ENCODE measurements at regions not wholly inside any gene's neighbourhood (a gene's known extent, or its start where the extent isn't known, plus 50 kb on each side); places are given as distances from the start of the nearest gene placed in this dataset.
"Not testable (repeated sequence)": the region's sequence is repeated elsewhere in the genome, so short reads cannot be mapped to it uniquely, and the experiment has no call there.

- 90% methylated on average over 2 of the region's 4 CpGs for WGBS (ENCODE audit: insufficient coverage, low lambda C conversion rate)
- H3K27me3 ChIP-seq (ENCODE audit: control insufficient read depth, insufficient read depth, low read length), result no peaks in the 10 kb centered on the region
- H3K9me3 ChIP-seq (ENCODE audit: control insufficient read depth, low read depth, low read length), result no peaks in the 10 kb centered on the region
- no peak overlapping the region for H3K4me3 ChIP-seq (ENCODE audit: low read length)
- DNase-seq, result no peak
- H3K4me1 ChIP-seq (ENCODE audit: control insufficient read depth, insufficient read depth, low read length), result no peaks in the 10 kb centered on the region
- no peaks in the 10 kb centered on the region for H3K36me3 ChIP-seq (ENCODE audit: control insufficient read depth, insufficient read depth, low read length)
- H3K27ac ChIP-seq (ENCODE audit: low read length), result no peak overlapping the region
These were observed 114.2 kb downstream of the DHRS2 start for GRCh38 chr14:23750357-23750756.

GRCh38 chr14:23751616-23752015 is 115.5 kb downstream of the DHRS2 start:
- H3K36me3 ChIP-seq (ENCODE audit: control insufficient read depth, insufficient read depth, low read length), result no peaks in the 10 kb centered on the region
- no peaks in the 10 kb centered on the region for H3K27me3 ChIP-seq (ENCODE audit: control insufficient read depth, insufficient read depth, low read length)
- 84% methylated on average over 2 of the region's 2 CpGs for WGBS (ENCODE audit: insufficient coverage, low lambda C conversion rate)
- no peaks in the 10 kb centered on the region for H3K4me1 ChIP-seq (ENCODE audit: control insufficient read depth, insufficient read depth, low read length)
- no peak for DNase-seq
- H3K9me3 ChIP-seq (ENCODE audit: control insufficient read depth, low read depth, low read length), result no peaks in the 10 kb centered on the region
- no peak overlapping the region for H3K27ac ChIP-seq (ENCODE audit: low read length)
- no peak overlapping the region for H3K4me3 ChIP-seq (ENCODE audit: low read length)

- no peaks in the 10 kb centered on the region for H3K27me3 ChIP-seq (ENCODE audit: control insufficient read depth, insufficient read depth, low read length)
- DNase-seq, result no peak
- no peak overlapping the region for H3K27ac ChIP-seq (ENCODE audit: low read length)
- H3K4me3 ChIP-seq (ENCODE audit: low read length), result no peak overlapping the region
- WGBS (ENCODE audit: insufficient coverage, low lambda C conversion rate), result no CpG with 5 or more reads among the region's 1 CpG
- H3K4me1 ChIP-seq (ENCODE audit: control insufficient read depth, insufficient read depth, low read length), result no peaks in the 10 kb centered on the region
- no peaks in the 10 kb centered on the region for H3K36me3 ChIP-seq (ENCODE audit: control insufficient read depth, insufficient read depth, low read length)
- no peaks in the 10 kb centered on the region for H3K9me3 ChIP-seq (ENCODE audit: control insufficient read depth, low read depth, low read length)
These were observed 127.2 kb downstream of the DHRS2 start for GRCh38 chr14:23763394-23763793.

- H3K36me3 ChIP-seq (ENCODE audit: control insufficient read depth, insufficient read depth, low read length), result no peaks in the 10 kb centered on the region
- no peaks in the 10 kb centered on the region for H3K27me3 ChIP-seq (ENCODE audit: control insufficient read depth, insufficient read depth, low read length)
- no peaks in the 10 kb centered on the region for H3K4me1 ChIP-seq (ENCODE audit: control insufficient read depth, insufficient read depth, low read length)
- no peak for DNase-seq
- WGBS (ENCODE audit: insufficient coverage, low lambda C conversion rate), result no CpG with 5 or more reads among the region's 1 CpG
- H3K9me3 ChIP-seq (ENCODE audit: control insufficient read depth, low read depth, low read length), result no peaks in the 10 kb centered on the region
- H3K27ac ChIP-seq (ENCODE audit: low read length), result no peak overlapping the region
- no peak overlapping the region for H3K4me3 ChIP-seq (ENCODE audit: low read length)
These were observed 130.7 kb downstream of the DHRS2 start for GRCh38 chr14:23766737-23767401.

- not testable (repeated sequence) for H3K4me3 ChIP-seq (ENCODE audit: low read length); H3K4me1 ChIP-seq (ENCODE audit: control insufficient read depth, insufficient read depth, low read length); DNase-seq; H3K27me3 ChIP-seq (ENCODE audit: control insufficient read depth, insufficient read depth, low read length); H3K27ac ChIP-seq (ENCODE audit: low read length); H3K36me3 ChIP-seq (ENCODE audit: control insufficient read depth, insufficient read depth, low read length); H3K9me3 ChIP-seq (ENCODE audit: control insufficient read depth, low read depth, low read length)
- WGBS (ENCODE audit: insufficient coverage, low lambda C conversion rate), result no CpG with 5 or more reads among the region's 9 CpGs
These were observed 133.1 kb downstream of the DHRS2 start for GRCh38 chr14:23769221-23769728.

GRCh38 chr14:23773981-23774380 is 137.8 kb downstream of the DHRS2 start:
- WGBS (ENCODE audit: insufficient coverage, low lambda C conversion rate), result 100% methylated on average over 1 of the region's 2 CpGs

GRCh38 chr14:23776296-23776695 is 140.1 kb downstream of the DHRS2 start:
- peak; percentile 4 to 20 for DNase-seq
- no peaks in the 10 kb centered on the region for H3K27me3 ChIP-seq (ENCODE audit: control insufficient read depth, insufficient read depth, low read length)
- no peaks in the 10 kb centered on the region for H3K36me3 ChIP-seq (ENCODE audit: control insufficient read depth, insufficient read depth, low read length)
- no peak overlapping the region for H3K27ac ChIP-seq (ENCODE audit: low read length)
- H3K4me3 ChIP-seq (ENCODE audit: low read length), result no peak overlapping the region
- H3K4me1 ChIP-seq (ENCODE audit: control insufficient read depth, insufficient read depth, low read length), result no peaks in the 10 kb centered on the region
- no CpG with 5 or more reads among the region's 4 CpGs for WGBS (ENCODE audit: insufficient coverage, low lambda C conversion rate)
- H3K9me3 ChIP-seq (ENCODE audit: control insufficient read depth, low read depth, low read length), result no peaks in the 10 kb centered on the region

More at GRCh38 chr14:23773981-23774380, 137.8 kb downstream of the DHRS2 start:
- Histone ChIP-seq H3K4me1 (ENCODE audit: control insufficient read depth, insufficient read depth, low read length) (no peaks in the 10 kb centered on the region), H3K4me3 (ENCODE audit: low read length) (no peak overlapping the region), H3K36me3 (ENCODE audit: control insufficient read depth, insufficient read depth, low read length) (no peaks in the 10 kb centered on the region), H3K27ac (ENCODE audit: low read length) (no peak overlapping the region), H3K9me3 (ENCODE audit: control insufficient read depth, low read depth, low read length) (no peaks in the 10 kb centered on the region), H3K27me3 (ENCODE audit: control insufficient read depth, insufficient read depth, low read length) (no peaks in the 10 kb centered on the region)
- no peak for DNase-seq

GRCh38 chr14:23785208-23785607 is 149.0 kb downstream of the DHRS2 start:
- H3K9me3 ChIP-seq (ENCODE audit: control insufficient read depth, low read depth, low read length), result no peaks in the 10 kb centered on the region
- H3K36me3 ChIP-seq (ENCODE audit: control insufficient read depth, insufficient read depth, low read length), result no peaks in the 10 kb centered on the region
- DNase-seq, result no peak
- no peak overlapping the region for H3K4me3 ChIP-seq (ENCODE audit: low read length)
- no peaks in the 10 kb centered on the region for H3K27me3 ChIP-seq (ENCODE audit: control insufficient read depth, insufficient read depth, low read length)
- no peak overlapping the region for H3K27ac ChIP-seq (ENCODE audit: low read length)
- H3K4me1 ChIP-seq (ENCODE audit: control insufficient read depth, insufficient read depth, low read length), result no peaks in the 10 kb centered on the region
- WGBS (ENCODE audit: insufficient coverage, low lambda C conversion rate), result no CpG with 5 or more reads among the region's 1 CpG

GRCh38 chr14:23787436-23787835 is 151.3 kb downstream of the DHRS2 start:
- WGBS (ENCODE audit: insufficient coverage, low lambda C conversion rate), result no CpG with 5 or more reads among the region's 1 CpG
- Histone ChIP-seq H3K27me3 (ENCODE audit: control insufficient read depth, insufficient read depth, low read length) (no peaks in the 10 kb centered on the region), H3K4me3 (ENCODE audit: low read length) (no peak overlapping the region), H3K4me1 (ENCODE audit: control insufficient read depth, insufficient read depth, low read length) (no peaks in the 10 kb centered on the region), H3K36me3 (ENCODE audit: control insufficient read depth, insufficient read depth, low read length) (no peaks in the 10 kb centered on the region), H3K9me3 (ENCODE audit: control insufficient read depth, low read depth, low read length) (no peaks in the 10 kb centered on the region), H3K27ac (ENCODE audit: low read length) (no peak overlapping the region)
- DNase-seq, result no peak

- DNase-seq, result no peak
- Histone ChIP-seq H3K36me3 (ENCODE audit: control insufficient read depth, insufficient read depth, low read length) (no peaks in the 10 kb centered on the region), H3K4me3 (ENCODE audit: low read length) (no peak overlapping the region), H3K9me3 (ENCODE audit: control insufficient read depth, low read depth, low read length) (no peaks in the 10 kb centered on the region), H3K4me1 (ENCODE audit: control insufficient read depth, insufficient read depth, low read length) (no peaks in the 10 kb centered on the region), H3K27me3 (ENCODE audit: control insufficient read depth, insufficient read depth, low read length) (no peaks in the 10 kb centered on the region), H3K27ac (ENCODE audit: low read length) (no peak overlapping the region)
- WGBS (ENCODE audit: insufficient coverage, low lambda C conversion rate), result no CpG with 5 or more reads among the region's 1 CpG
These were observed 153.5 kb downstream of the DHRS2 start for GRCh38 chr14:23789696-23790095.

- DNase-seq, result peak in 1 of 2 donors; percentile 38
These were observed 157.4 kb downstream of the DHRS2 start for GRCh38 chr14:23793532-23793931.

More at GRCh38 chr14:23793532-23793931, 157.4 kb downstream of the DHRS2 start:
- no CpG with 5 or more reads among the region's 3 CpGs for WGBS (ENCODE audit: insufficient coverage, low lambda C conversion rate)
- no peak overlapping the region for H3K27ac ChIP-seq (ENCODE audit: low read length)
- H3K4me1 ChIP-seq (ENCODE audit: control insufficient read depth, insufficient read depth, low read length), result no peaks in the 10 kb centered on the region
- no peaks in the 10 kb centered on the region for H3K27me3 ChIP-seq (ENCODE audit: control insufficient read depth, insufficient read depth, low read length)
- H3K36me3 ChIP-seq (ENCODE audit: control insufficient read depth, insufficient read depth, low read length), result no peaks in the 10 kb centered on the region
- no peak overlapping the region for H3K4me3 ChIP-seq (ENCODE audit: low read length)
- H3K9me3 ChIP-seq (ENCODE audit: control insufficient read depth, low read depth, low read length), result no peaks in the 10 kb centered on the region

Measured in large intestine (tissue), 3 donors.